Neutrophil (primary cell): ENCODE measurements at regions not wholly inside any gene's neighbourhood (a gene's known extent, or its start where the extent isn't known, plus 50 kb on each side); places are given as distances from the start of the nearest gene placed in this dataset.

ENCODE experiments used
- H3K27ac ChIP-seq: fragments of 200-600 bp; sonication (generic); 2 replicates; pipeline ENCODE4 v1.5.1; 2016; ENCODE audit warnings: mild to moderate bottlenecking, moderate library complexity
- H3K27me3 ChIP-seq: fragments of 200-600 bp; sonication (generic); 2 replicates; pipeline ENCODE4 v1.6.0; 2016; ENCODE audit warnings: mild to moderate bottlenecking
- H3K36me3 ChIP-seq: fragments of 200-600 bp; sonication (generic); 2 replicates; pipeline ENCODE4 v1.5.1; 2017
- H3K4me1 ChIP-seq, 2 experiments: fragments of 200-600 bp in 1 of 2; sonication (generic) in 1 of 2; 1 replicate in 1 of 2; 2 replicates in 1 of 2; pipeline versions ENCODE4 v1.5.1 to v1.6.1; 2013 to 2016; ENCODE audit warnings: low read depth in 1 of 2, low read length in 1 of 2, mild to moderate bottlenecking in 1 of 2, moderate library complexity in 1 of 2; ENCODE audit not compliant: control insufficient read depth in 1 of 2, insufficient read depth in 1 of 2
- H3K4me3 ChIP-seq, 2 experiments: fragments of 200-600 bp in 1 of 2; sonication (generic) in 1 of 2; 1 replicate in 1 of 2; 2 replicates in 1 of 2; pipeline ENCODE4 v1.5.1; 2013 to 2016; ENCODE audit warnings: low read depth in 1 of 2, low read length in 1 of 2, mild to moderate bottlenecking in 1 of 2, moderate library complexity in 1 of 2
- H3K9me3 ChIP-seq: fragments of 200-600 bp; sonication (generic); 2 replicates; pipeline ENCODE4 v1.5.1; 2016
- CTCF ChIP-seq: fragments of 200-600 bp; sonication (generic); IDR thresholded peaks from 2 replicates; pipeline ENCODE4 v1.5.1; 2016; ENCODE audit warnings: antibody characterized with exemption

GRCh38 chr2:144071461-144071860 is 448.5 kb downstream of the ZEB2 start:
- no peak overlapping the region for H3K4me3 ChIP-seq

GRCh38 chr2:144067506-144067905 is 452.4 kb downstream of the ZEB2 start:
- H3K9me3 ChIP-seq, result no peaks in the 10 kb centered on the region
- no peak overlapping the region for H3K27ac ChIP-seq
- peaks cover 13 to 22% of the 10 kb centered on the region in 2 experiments for H3K4me1 ChIP-seq
- H3K27me3 ChIP-seq, result no peaks in the 10 kb centered on the region
- no peak for TF ChIP-seq CTCF
- no peaks in the 10 kb centered on the region for H3K36me3 ChIP-seq
- no peak overlapping the region for H3K4me3 ChIP-seq

More at GRCh38 chr2:144071461-144071860, 448.5 kb downstream of the ZEB2 start:
- no peak for TF ChIP-seq CTCF
- Histone ChIP-seq H3K27me3 (no peaks in the 10 kb centered on the region), H3K36me3 (no peaks in the 10 kb centered on the region), H3K9me3 (no peaks in the 10 kb centered on the region), H3K4me1 (peaks cover 13 to 19% of the 10 kb centered on the region in 2 experiments), H3K27ac (no peak overlapping the region)

- Histone ChIP-seq H3K4me3 (no peak overlapping the region), H3K36me3 (no peaks in the 10 kb centered on the region), H3K27me3 (no peaks in the 10 kb centered on the region), H3K27ac (no peak overlapping the region), H3K4me1 (peaks cover 4 to 11% of the 10 kb centered on the region in 2 experiments), H3K9me3 (no peaks in the 10 kb centered on the region)
- no peak for TF ChIP-seq CTCF
These were observed 456.3 kb downstream of the ZEB2 start for GRCh38 chr2:144063602-144064001.

- no peak overlapping the region for H3K4me3 ChIP-seq
- no peaks in the 10 kb centered on the region for H3K36me3 ChIP-seq
- no peak for TF ChIP-seq CTCF
- H3K9me3 ChIP-seq, result no peaks in the 10 kb centered on the region
- H3K4me1 ChIP-seq, result no peaks in the 10 kb centered on the region
- no peak overlapping the region for H3K27ac ChIP-seq
- no peaks in the 10 kb centered on the region for H3K27me3 ChIP-seq
These were observed 465.0 kb downstream of the ZEB2 start for GRCh38 chr2:144054911-144055310.

GRCh38 chr2:144052083-144052482 is 467.8 kb downstream of the ZEB2 start:
- H3K4me3 ChIP-seq, result no peak overlapping the region
- H3K36me3 ChIP-seq, result no peaks in the 10 kb centered on the region
- TF ChIP-seq CTCF, result no peak
- no peaks in the 10 kb centered on the region for H3K4me1 ChIP-seq
- no peak overlapping the region for H3K27ac ChIP-seq
- H3K27me3 ChIP-seq, result no peaks in the 10 kb centered on the region
- H3K9me3 ChIP-seq, result no peaks in the 10 kb centered on the region

- no peak overlapping the region for H3K27ac ChIP-seq
- H3K4me3 ChIP-seq, result no peak overlapping the region
- no peaks in the 10 kb centered on the region for H3K4me1 ChIP-seq
- H3K9me3 ChIP-seq, result no peaks in the 10 kb centered on the region
- H3K27me3 ChIP-seq, result no peaks in the 10 kb centered on the region
- TF ChIP-seq CTCF, result no peak
- H3K36me3 ChIP-seq, result no peaks in the 10 kb centered on the region
These were observed 470.8 kb downstream of the ZEB2 start for GRCh38 chr2:144049137-144049536.
